Stromal cell of bone marrow (primary cell): ENCODE measurements at regions not wholly inside any gene's neighbourhood (a gene's known extent, or its start where the extent isn't known, plus 50 kb on each side); places are given as distances from the start of the nearest gene placed in this dataset.
A peak's percentile ranks its signal among the peaks of the same experiment; 100 is the strongest.

Source experiments
- DNase-seq: peaks from one replicate; pipeline ENCODE4 v3.0.0-alpha.2; 2012; ENCODE audit warnings: low read depth

- DNase-seq, result peak; percentile 86
Measured at GRCh38 chr5:174837919-174838902, 113.8 kb downstream of the MSX2 start.

- DNase-seq, result no peak
Measured at GRCh38 chr5:174834081-174834480, 109.7 kb downstream of the MSX2 start.

- DNase-seq, result no peak
Measured at GRCh38 chr5:174832811-174833210, 108.4 kb downstream of the MSX2 start.

- DNase-seq, result no peak
Measured at GRCh38 chr5:174832025-174832424, 107.6 kb downstream of the MSX2 start.

- no peak for DNase-seq
Measured at GRCh38 chr5:174831031-174831660, 106.8 kb downstream of the MSX2 start.

- no peak for DNase-seq
Measured at GRCh38 chr5:174829511-174829864, 105.1 kb downstream of the MSX2 start.

GRCh38 chr5:174828804-174829510 lies 104.6 kb downstream of the MSX2 start:
- peak; percentile 25 for DNase-seq

GRCh38 chr5:174827558-174827957 lies 103.2 kb downstream of the MSX2 start:
- DNase-seq, result peak; percentile 67

- DNase-seq, result peak; percentile 33
Measured at GRCh38 chr5:174825587-174825986, 101.2 kb downstream of the MSX2 start.

- DNase-seq, result no peak
Measured at GRCh38 chr5:174818430-174818829, 94.0 kb downstream of the MSX2 start.

- DNase-seq, result no peak
Measured at GRCh38 chr5:174817610-174818009, 93.2 kb downstream of the MSX2 start.

GRCh38 chr5:174816858-174817257 lies 92.5 kb downstream of the MSX2 start:
- DNase-seq, result no peak

- DNase-seq, result no peak
Measured at GRCh38 chr5:174811438-174811837, 87.1 kb downstream of the MSX2 start.

GRCh38 chr5:174810796-174811195 lies 86.4 kb downstream of the MSX2 start:
- DNase-seq, result no peak

- no peak for DNase-seq
Measured at GRCh38 chr5:174807471-174807870, 83.1 kb downstream of the MSX2 start.

GRCh38 chr5:174806729-174807128 lies 82.3 kb downstream of the MSX2 start:
- DNase-seq, result no peak

GRCh38 chr5:174801798-174802197 lies 77.4 kb downstream of the MSX2 start:
- no peak for DNase-seq

- no peak for DNase-seq
Measured at GRCh38 chr5:174800435-174800834, 76.1 kb downstream of the MSX2 start.

- peak; percentile 39 for DNase-seq
Measured at GRCh38 chr5:174799121-174799520, 74.7 kb downstream of the MSX2 start.

GRCh38 chr5:174798551-174798951 lies 74.2 kb downstream of the MSX2 start:
- no peak for DNase-seq

GRCh38 chr5:174796711-174797192 lies 72.4 kb downstream of the MSX2 start:
- no peak for DNase-seq

GRCh38 chr5:174794931-174795672 lies 70.7 kb downstream of the MSX2 start:
- DNase-seq, result no peak
